ENCODE measurements at regions not wholly inside any gene's neighbourhood (a gene's known extent, or its start where the extent isn't known, plus 50 kb on each side); places are given as distances from the start of the nearest gene placed in this dataset.

- no peaks in the 10 kb centered on the region for H3K23me2 ChIP-seq (ENCODE audit: low read depth, low read length)
- CTCF ChIA-PET (ENCODE audit: partially characterized antibody), result interaction anchor here (0.6 to 0.7 kb wide), 2 partner anchors 8 to 718 kb away, joined by 3 read pairs; no protein-coding TSS in a partner anchor
- H3K9ac ChIP-seq (replicated peaks in 1 of 4; ENCODE audit: extremely low read depth in 1 of 4, low read depth in 3 of 4, low read length in 3 of 4), result no peak overlapping the region
- H4K8ac ChIP-seq (ENCODE audit: extremely low read depth, insufficient read depth, low read length), result no peak overlapping the region
- no peak overlapping the region for H3K4ac ChIP-seq (replicated peaks; ENCODE audit: insufficient read length, low read depth, low read length)
- no peaks in the 10 kb centered on the region for H3K79me1 ChIP-seq (ENCODE audit: low read depth, low read length)
- H2AK5ac ChIP-seq (ENCODE audit: low read depth, low read length), result no peak overlapping the region
- H2AFZ ChIP-seq (ENCODE audit: low read length), result no peak overlapping the region
- no peak overlapping the region for H2BK15ac ChIP-seq (ENCODE audit: low read length)
- H3K14ac ChIP-seq (ENCODE audit: insufficient read length), result no peak overlapping the region
- H3K23ac ChIP-seq (ENCODE audit: insufficient read length), result no peak overlapping the region
- WGBS, 2 experiments (ENCODE audit: extremely low coverage in 1 of 2, insufficient coverage in 1 of 2, insufficient read length in 1 of 2, insufficient replicate concordance in 2 of 2, low coverage in 1 of 2, low lambda C conversion rate in 2 of 2, missing lambda C conversion rate in 1 of 2), result 89% methylated on average over 11 of the region's 11 CpGs; no CpG with 5 or more reads in 1 of the 2 experiments
- H3K27me3 ChIP-seq (replicated peaks in 1 of 4; ENCODE audit: control insufficient read depth in 3 of 4, extremely low read depth in 1 of 4, insufficient read depth in 3 of 4, low read length in 3 of 4), result no peaks in the 10 kb centered on the region; a peak in 1 of 7 replicates
- H2BK20ac ChIP-seq (ENCODE audit: low read length), result no peak overlapping the region
- FAIRE-seq (no peak), DNase-seq (ENCODE audit: low read depth in 1 of 2, low spot score in 2 of 2) (no peak)
- POLR2A ChIA-PET (ENCODE audit: partially characterized antibody), result no interaction called here
- no peak overlapping the region for H3K27ac ChIP-seq (ENCODE audit: low read depth, low read length)
- H3K9me3 ChIP-seq (ENCODE audit: insufficient read depth in 2 of 2, low read depth in 1 of 2, low read length in 1 of 2), result peaks cover 0 to 5% of the 10 kb centered on the region in 2 experiments; a peak in 2 of 4 replicates
- no peak overlapping the region for H3K4me3 ChIP-seq (ENCODE audit: extremely low read depth in 1 of 4, insufficient read depth in 2 of 4, low read depth in 3 of 4, low read length in 4 of 4)
- no peak overlapping the region for H4K91ac ChIP-seq (replicated peaks; ENCODE audit: insufficient read length, low read length)
- no peaks in the 10 kb centered on the region for H3K4me1 ChIP-seq (replicated peaks in 1 of 4; ENCODE audit: control insufficient read depth in 3 of 4, insufficient read depth in 4 of 4, low read length in 3 of 4)
- no peak overlapping the region for H2BK12ac ChIP-seq (ENCODE audit: low read depth, low read length)
- H4K5ac ChIP-seq (ENCODE audit: insufficient read length, low read depth, low read length), result no peak overlapping the region
- no peaks in the 10 kb centered on the region for H4K20me1 ChIP-seq (replicated peaks in 1 of 2; ENCODE audit: control insufficient read depth in 1 of 2, insufficient read depth in 2 of 2, low read length in 2 of 2)
- H3K56ac ChIP-seq (replicated peaks; ENCODE audit: insufficient read length, low read depth, low read length), result no peak overlapping the region
- H2BK120ac ChIP-seq (replicated peaks; ENCODE audit: low read depth, low read length), result no peak overlapping the region
- no peak overlapping the region for H2BK5ac ChIP-seq (ENCODE audit: low read depth, low read length)
- no peaks in the 10 kb centered on the region for H3K79me2 ChIP-seq (ENCODE audit: control insufficient read depth in 1 of 2, insufficient read depth in 2 of 2, low read length in 2 of 2)
- H3K36me3 ChIP-seq (ENCODE audit: control insufficient read depth in 2 of 4, insufficient read depth in 4 of 4, low read length in 3 of 4), result no peaks in the 10 kb centered on the region
- no peak overlapping the region for H3K18ac ChIP-seq (ENCODE audit: extremely low read depth, low read length)
- H3K4me2 ChIP-seq (ENCODE audit: insufficient read depth in 1 of 2, low read depth in 2 of 2, low read length in 2 of 2), result no peak overlapping the region
- TF ChIP-seq TEAD4 (IDR thresholded peaks at IDR 0.05; ENCODE audit: low read depth, low read length), result no peak
- no peak for TF ChIP-seq EZH2 (IDR thresholded peaks at IDR 0.05; ENCODE audit: low read depth, low read length, severe bottlenecking)
- no peak for TF ChIP-seq JUND (IDR thresholded peaks at IDR 0.05; ENCODE audit: low read length)
- no peak for TF ChIP-seq ATF3 (IDR thresholded peaks at IDR 0.05; ENCODE audit: insufficient read depth, low read depth, low read length)
- TF ChIP-seq CTCF (IDR thresholded peaks at IDR 0.05; ENCODE audit: control extremely low read depth in 1 of 3, insufficient read depth in 1 of 3, low read depth in 1 of 3, low read length in 3 of 3), result no peak
- no peak for TF ChIP-seq KDM1A (IDR thresholded peaks at IDR 0.05; ENCODE audit: borderline replicate concordance, low read length)
- no peak for TF ChIP-seq BRCA1 (IDR thresholded peaks at IDR 0.05; ENCODE audit: low read depth, low read length)
- no peak for TF ChIP-seq CTBP2 (IDR thresholded peaks at IDR 0.05; ENCODE audit: borderline replicate concordance, insufficient read depth, insufficient read length, low read length)
- no peak for TF ChIP-seq SP4 (IDR thresholded peaks at IDR 0.05; ENCODE audit: low read length)
- no peak for TF ChIP-seq BCL11A (IDR thresholded peaks at IDR 0.05; ENCODE audit: low read depth in 2 of 2, low read length in 2 of 2)
- TF ChIP-seq SIRT6 (IDR thresholded peaks at IDR 0.05; ENCODE audit: low read length), result no peak
Measured at GRCh38 chr5:72604111-72604797, 97.0 kb upstream of the ZNF366 start.

Data from H1 (cell line).